ENCODE measurements at regions not wholly inside any gene's neighbourhood (a gene's known extent, or its start where the extent isn't known, plus 50 kb on each side); places are given as distances from the start of the nearest gene placed in this dataset.
A peak's percentile ranks its signal among the peaks of the same experiment; 100 is the strongest.

GRCh38 chr6:93624408-93624807 is 205.0 kb upstream of the EPHA7 start:
- no peak for TF ChIP-seq CTCF (IDR thresholded peaks at IDR 0.05)
- no peak for TF ChIP-seq POLR2A (IDR thresholded peaks at IDR 0.05)
- no peak overlapping the region for H3K27ac ChIP-seq
- intact Hi-C loops (cut with DNase I; ENCODE audit: low total_unique reads) = no loop called here
- H3K4me3 ChIP-seq = no peak overlapping the region
- H3K36me3 ChIP-seq (ENCODE audit: low read depth, missing control alignments) = no peaks in the 10 kb centered on the region
- H3K27me3 ChIP-seq = no peaks in the 10 kb centered on the region
- H3K4me1 ChIP-seq = no peaks in the 10 kb centered on the region
- peak; percentile 28 for DNase-seq
- no peaks in the 10 kb centered on the region for H3K9me3 ChIP-seq
- WGBS, 2 donors = 76 to 87% methylated on average over 3 of the region's 3 CpGs

GRCh38 chr6:93621442-93621841 is 202.1 kb upstream of the EPHA7 start:
- intact Hi-C loops (cut with DNase I; ENCODE audit: low total_unique reads) = no loop called here
- Histone ChIP-seq H3K4me1 (no peaks in the 10 kb centered on the region), H3K27me3 (no peaks in the 10 kb centered on the region), H3K4me3 (no peak overlapping the region), H3K9me3 (no peaks in the 10 kb centered on the region), H3K27ac (no peak overlapping the region), H3K36me3 (ENCODE audit: low read depth, missing control alignments) (no peaks in the 10 kb centered on the region)
- no peak for DNase-seq
- TF ChIP-seq POLR2A (IDR thresholded peaks at IDR 0.05) (no peak), CTCF (IDR thresholded peaks at IDR 0.05) (no peak)
- WGBS, 2 donors = 41 to 75% methylated on average over 1 of the region's 1 CpG

- Histone ChIP-seq H3K9me3 (no peaks in the 10 kb centered on the region), H3K27ac (no peak overlapping the region), H3K4me3 (no peak overlapping the region), H3K4me1 (no peaks in the 10 kb centered on the region), H3K27me3 (no peaks in the 10 kb centered on the region), H3K36me3 (ENCODE audit: low read depth, missing control alignments) (no peaks in the 10 kb centered on the region)
- intact Hi-C loops (cut with DNase I; ENCODE audit: low total_unique reads) = no loop called here
- DNase-seq = no peak
- TF ChIP-seq POLR2A (IDR thresholded peaks at IDR 0.05) = no peak
- no peak for TF ChIP-seq CTCF (IDR thresholded peaks at IDR 0.05)
- whole genome bisulfite sequencing, 2 donors = 85 to 87% methylated on average over 7 of the region's 7 CpGs
These were observed 185.6 kb upstream of the EPHA7 start for GRCh38 chr6:93604951-93605350.

- 90 to 93% methylated on average over 1 of the region's 1 CpG for WGBS, 2 donors
- intact Hi-C loops (cut with DNase I; ENCODE audit: low total_unique reads) = no loop called here
- H3K36me3 ChIP-seq (ENCODE audit: low read depth, missing control alignments) = no peaks in the 10 kb centered on the region
- no peak for TF ChIP-seq CTCF (IDR thresholded peaks at IDR 0.05)
- no peak for TF ChIP-seq POLR2A (IDR thresholded peaks at IDR 0.05)
- H3K9me3 ChIP-seq = no peaks in the 10 kb centered on the region
- H3K4me3 ChIP-seq = no peak overlapping the region
- DNase-seq = no peak
- no peak overlapping the region for H3K27ac ChIP-seq
- no peaks in the 10 kb centered on the region for H3K4me1 ChIP-seq
- H3K27me3 ChIP-seq = no peaks in the 10 kb centered on the region
These were observed 173.1 kb upstream of the EPHA7 start for GRCh38 chr6:93592417-93592816.

DNA sequence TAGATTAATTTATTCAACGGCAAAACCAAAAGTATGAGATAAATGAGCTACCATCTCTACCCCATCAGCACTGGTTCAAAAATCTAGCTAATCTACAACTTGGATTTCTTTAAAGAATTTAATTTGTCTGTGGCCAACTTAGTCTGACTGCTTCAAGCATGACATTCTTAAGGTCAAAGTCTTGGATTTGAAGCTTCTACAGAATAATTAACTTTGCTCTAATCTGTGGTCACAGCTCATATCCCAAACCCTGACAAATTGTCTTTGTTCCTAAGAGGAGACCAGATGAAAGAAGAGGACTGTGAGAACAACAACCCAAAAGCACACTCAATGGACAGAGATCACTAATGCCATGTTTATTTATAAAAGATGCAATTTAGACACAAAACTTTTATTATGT is 166.9 kb upstream of the EPHA7 start:
- no peak overlapping the region for H3K4me3 ChIP-seq
- no peaks in the 10 kb centered on the region for H3K4me1 ChIP-seq
- no peak for TF ChIP-seq CTCF (IDR thresholded peaks at IDR 0.05)
- TF ChIP-seq POLR2A (IDR thresholded peaks at IDR 0.05) = no peak
- H3K36me3 ChIP-seq (ENCODE audit: low read depth, missing control alignments) = no peaks in the 10 kb centered on the region
- intact Hi-C loops (cut with DNase I; ENCODE audit: low total_unique reads) = no loop called here
- 88 to 90% methylated on average over 1 of the region's 1 CpG for WGBS, 2 donors
- DNase-seq = no peak
- no peaks in the 10 kb centered on the region for H3K27me3 ChIP-seq
- no peak overlapping the region for H3K27ac ChIP-seq
- no peaks in the 10 kb centered on the region for H3K9me3 ChIP-seq
